ENCODE measurements at regions not wholly inside any gene's neighbourhood (a gene's known extent, or its start where the extent isn't known, plus 50 kb on each side); places are given as distances from the start of the nearest gene placed in this dataset.

DNA sequence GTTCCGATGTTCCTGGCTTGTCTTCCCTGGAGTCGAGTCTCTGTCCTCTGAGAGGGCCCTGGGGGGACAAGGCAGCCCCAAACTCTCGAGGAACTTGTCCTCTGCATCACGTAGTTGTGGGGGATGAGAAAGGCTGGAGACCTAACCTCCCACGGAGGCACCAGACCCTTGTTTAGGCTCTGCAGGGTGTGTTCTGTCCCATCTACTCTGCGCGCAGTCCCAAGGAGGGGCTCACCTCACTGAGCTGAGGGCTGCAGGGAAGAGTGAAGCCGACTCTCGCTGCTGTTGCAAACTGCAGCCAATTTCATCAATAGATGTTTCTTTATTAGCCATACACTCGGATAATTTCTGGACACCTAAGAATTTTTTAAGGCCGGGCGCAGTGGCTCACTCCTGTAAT is 186.7 kb upstream of the ADARB2 start:
- TF ChIP-seq, protein P1, sequence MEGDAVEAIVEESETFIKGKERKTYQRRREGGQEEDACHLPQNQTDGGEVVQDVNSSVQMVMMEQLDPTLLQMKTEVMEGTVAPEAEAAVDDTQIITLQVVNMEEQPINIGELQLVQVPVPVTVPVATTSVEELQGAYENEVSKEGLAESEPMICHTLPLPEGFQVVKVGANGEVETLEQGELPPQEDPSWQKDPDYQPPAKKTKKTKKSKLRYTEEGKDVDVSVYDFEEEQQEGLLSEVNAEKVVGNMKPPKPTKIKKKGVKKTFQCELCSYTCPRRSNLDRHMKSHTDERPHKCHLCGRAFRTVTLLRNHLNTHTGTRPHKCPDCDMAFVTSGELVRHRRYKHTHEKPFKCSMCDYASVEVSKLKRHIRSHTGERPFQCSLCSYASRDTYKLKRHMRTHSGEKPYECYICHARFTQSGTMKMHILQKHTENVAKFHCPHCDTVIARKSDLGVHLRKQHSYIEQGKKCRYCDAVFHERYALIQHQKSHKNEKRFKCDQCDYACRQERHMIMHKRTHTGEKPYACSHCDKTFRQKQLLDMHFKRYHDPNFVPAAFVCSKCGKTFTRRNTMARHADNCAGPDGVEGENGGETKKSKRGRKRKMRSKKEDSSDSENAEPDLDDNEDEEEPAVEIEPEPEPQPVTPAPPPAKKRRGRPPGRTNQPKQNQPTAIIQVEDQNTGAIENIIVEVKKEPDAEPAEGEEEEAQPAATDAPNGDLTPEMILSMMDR (IDR thresholded peaks at IDR 0.05; ENCODE audit: borderline replicate concordance, extremely low read depth, low read length, poor library complexity, severe bottlenecking) = no peak
- TF ChIP-seq EZH2 (IDR thresholded peaks at IDR 0.05; ENCODE audit: borderline replicate concordance, low read depth, low read length, severe bottlenecking) = no peak

Data from DND-41 (cell line).